Amniotic epithelial cell (primary cell): ENCODE measurements at regions not wholly inside any gene's neighbourhood (a gene's known extent, or its start where the extent isn't known, plus 50 kb on each side); places are given as distances from the start of the nearest gene placed in this dataset.
A peak's percentile ranks its signal among the peaks of the same experiment; 100 is the strongest.

ENCODE experiments used
- DNase-seq: peaks from one replicate; pipeline ENCODE4 v3.0.0-alpha.2; 2010; ENCODE audit warnings: low read depth

DNA sequence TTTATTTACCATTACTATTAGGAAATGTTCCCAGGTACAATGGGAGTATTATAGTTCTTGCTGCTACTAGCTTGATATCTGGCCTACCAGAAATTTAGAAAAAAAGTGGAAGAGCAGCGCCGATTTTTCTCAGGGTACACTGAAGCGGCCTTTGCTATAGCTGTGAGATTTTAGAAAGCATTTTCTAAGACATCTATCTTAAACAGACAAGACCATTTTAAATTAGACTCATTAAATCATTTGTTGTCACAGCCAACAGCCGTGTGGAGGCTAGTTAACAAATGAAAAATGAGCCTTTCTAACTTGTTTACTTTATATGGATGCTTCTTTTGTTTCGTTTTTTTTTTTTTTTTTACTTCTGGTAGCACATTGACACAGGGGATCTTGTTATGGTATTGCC lies 183.2 kb upstream of the ZRANB2 start:
- no peak for DNase-seq

- DNase-seq: no peak
Observed at GRCh38 chr1:71262970-71263369, 182.1 kb upstream of the ZRANB2 start.

DNA sequence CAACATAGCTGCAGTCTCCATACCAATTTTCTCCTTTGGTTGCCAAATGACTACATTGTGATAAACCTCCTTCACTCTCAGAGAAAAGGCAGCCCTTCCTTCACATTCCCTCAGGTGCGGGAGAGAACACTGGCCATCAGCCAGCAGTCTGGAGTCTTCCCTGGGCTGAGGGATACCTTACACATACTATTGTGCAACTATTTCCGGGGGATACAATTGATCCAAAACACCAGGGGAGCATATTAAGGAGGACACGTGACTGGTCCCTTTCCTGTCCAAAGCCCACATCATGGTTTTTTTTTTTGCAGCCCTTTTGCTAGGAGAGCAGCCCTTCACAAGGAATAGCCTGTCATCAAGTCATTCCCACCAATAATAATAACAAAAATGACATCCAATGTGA lies 172.1 kb upstream of the ZRANB2 start:
- no peak for DNase-seq

- no peak for DNase-seq
Observed at GRCh38 chr1:71245246-71245645, 164.4 kb upstream of the ZRANB2 start.

GRCh38 chr1:71242239-71242638 lies 161.4 kb upstream of the ZRANB2 start:
- no peak for DNase-seq

DNA sequence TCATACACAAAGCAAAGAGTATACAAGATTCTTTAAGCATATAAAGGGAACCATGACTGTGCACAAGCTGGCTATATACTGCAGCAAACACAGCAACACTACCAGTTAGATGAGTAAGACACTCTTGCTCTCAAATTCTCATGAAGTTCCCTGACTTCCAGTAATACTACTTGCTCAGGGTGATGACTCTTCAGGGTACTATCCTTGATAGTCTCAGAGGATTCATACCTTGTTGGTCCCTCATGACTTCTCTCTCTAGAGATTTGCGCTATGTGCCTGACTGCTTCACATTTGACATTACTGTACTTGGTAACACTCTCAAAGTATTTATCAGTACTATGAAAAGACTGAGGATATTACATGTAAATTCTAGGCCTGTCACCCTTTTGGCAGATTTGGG lies 159.8 kb upstream of the ZRANB2 start:
- no peak for DNase-seq

GRCh38 chr1:71236503-71236902 lies 155.7 kb upstream of the ZRANB2 start:
- no peak for DNase-seq

- no peak for DNase-seq
Observed at GRCh38 chr1:71233645-71234044, 152.8 kb upstream of the ZRANB2 start.

- DNase-seq: no peak
Observed at GRCh38 chr1:71232786-71233185, 152.0 kb upstream of the ZRANB2 start.

- no peak for DNase-seq
Observed at GRCh38 chr1:71232166-71232763, 151.4 kb upstream of the ZRANB2 start.

- no peak for DNase-seq
Observed at GRCh38 chr1:71231751-71232150, 150.9 kb upstream of the ZRANB2 start.

DNA sequence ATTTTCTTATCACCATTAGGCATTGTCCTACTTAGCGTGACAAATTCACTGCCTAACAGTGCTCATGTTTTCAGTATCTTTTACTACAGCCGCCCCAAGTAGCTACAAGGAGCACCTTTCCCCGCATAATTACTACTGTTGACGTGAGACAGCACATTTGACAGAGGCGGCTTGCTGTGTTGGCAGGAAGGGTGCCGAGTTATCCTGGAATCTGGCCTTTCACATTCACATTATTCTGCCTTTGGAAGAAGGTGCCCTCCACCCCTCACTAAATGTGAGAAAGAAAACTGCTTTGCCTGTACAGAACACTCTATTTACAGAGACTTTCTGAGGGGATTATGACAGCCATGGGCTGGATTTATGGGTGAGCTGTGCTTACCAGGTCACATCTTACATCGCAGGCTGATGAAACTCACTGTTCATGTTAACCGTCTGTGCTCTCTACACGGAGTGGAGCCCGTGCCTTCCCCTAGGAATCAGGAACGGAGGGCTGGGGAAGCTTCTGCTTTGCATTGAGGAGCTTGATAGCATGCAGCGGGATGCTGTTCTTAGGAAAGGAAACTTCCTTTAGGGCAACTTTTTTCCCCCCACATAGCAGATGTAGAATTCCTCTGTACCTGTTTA lies 148.0 kb upstream of the ZRANB2 start:
- no peak for DNase-seq

- no peak for DNase-seq
Observed at GRCh38 chr1:71228241-71228640, 147.4 kb upstream of the ZRANB2 start.

GRCh38 chr1:71224741-71225377 lies 144.0 kb upstream of the ZRANB2 start:
- no peak for DNase-seq

DNA sequence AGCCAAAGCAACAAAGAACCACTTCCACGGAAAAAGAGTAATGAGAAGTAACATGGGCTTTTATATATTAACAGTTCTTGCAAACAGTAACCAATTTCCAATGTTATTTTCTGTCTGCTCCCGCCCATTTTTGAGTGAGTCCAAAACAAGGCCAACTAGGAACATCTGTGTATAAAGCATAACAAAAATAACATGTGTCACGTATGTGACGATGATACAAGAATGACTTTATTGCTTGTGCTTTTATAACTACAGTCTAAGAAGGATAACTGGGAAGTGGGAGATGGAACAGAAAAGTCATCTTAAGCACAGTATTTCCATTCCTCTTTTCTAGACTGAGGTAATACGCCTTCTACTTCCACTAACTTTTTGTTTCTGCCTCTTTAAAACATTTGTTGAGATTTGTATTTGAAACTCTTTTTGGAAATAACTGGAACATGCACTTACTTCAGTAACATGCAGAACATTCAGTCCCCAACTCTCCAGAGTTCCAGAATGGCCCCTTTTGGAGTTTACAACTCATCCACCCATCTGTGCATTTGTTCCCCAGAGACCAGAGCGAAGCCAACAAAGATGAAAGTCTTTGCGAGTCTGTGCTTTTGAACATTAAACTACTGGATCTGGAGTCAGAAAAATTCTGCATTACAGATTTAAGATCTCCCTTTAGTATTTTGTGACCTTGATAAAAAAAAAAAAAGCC lies 143.0 kb upstream of the ZRANB2 start:
- no peak for DNase-seq

GRCh38 chr1:71222668-71223067 lies 141.8 kb upstream of the ZRANB2 start:
- DNase-seq: peak; percentile 1

- no peak for DNase-seq
Observed at GRCh38 chr1:71210718-71211117, 129.9 kb upstream of the ZRANB2 start.

GRCh38 chr1:71203241-71203640 lies 122.4 kb upstream of the ZRANB2 start:
- DNase-seq: no peak

DNA sequence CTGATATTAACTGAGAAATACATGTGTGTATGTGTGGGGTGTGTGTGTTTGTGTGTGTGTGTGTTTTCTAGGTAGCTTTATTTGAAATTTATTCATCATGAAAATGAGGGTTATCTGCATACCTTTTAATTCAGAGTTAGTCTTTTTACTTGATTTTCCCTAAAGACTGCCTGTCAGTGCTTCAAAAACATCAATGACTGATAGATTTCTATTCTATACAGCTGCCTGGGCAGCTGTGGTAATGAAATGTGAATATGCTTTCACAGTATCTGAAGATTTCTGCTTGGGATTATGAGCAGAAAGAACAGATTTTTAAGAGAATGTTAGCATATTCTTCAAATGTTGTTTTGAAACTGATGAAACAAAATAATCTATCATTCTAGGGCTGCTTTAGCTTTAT lies 119.7 kb upstream of the ZRANB2 start:
- no peak for DNase-seq

DNA sequence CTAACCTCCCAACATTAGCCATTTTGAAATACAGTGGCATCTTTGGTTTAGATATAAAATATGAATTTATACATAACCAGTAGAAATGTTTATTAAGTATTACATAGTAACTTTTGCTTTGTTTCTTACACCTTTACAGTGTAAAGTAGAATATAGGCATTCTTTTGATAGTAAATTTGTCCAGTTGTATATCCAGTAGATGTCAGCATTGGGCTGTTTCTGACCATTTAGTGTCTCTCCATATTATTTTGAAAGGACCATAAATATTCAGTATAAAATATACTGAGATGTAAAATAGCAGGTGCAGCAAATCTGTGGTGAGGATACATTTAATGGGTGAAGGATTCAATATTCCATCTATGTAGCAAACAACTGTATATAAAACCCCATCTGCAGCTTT lies 115.8 kb upstream of the ZRANB2 start:
- DNase-seq: peak; percentile 4

DNA sequence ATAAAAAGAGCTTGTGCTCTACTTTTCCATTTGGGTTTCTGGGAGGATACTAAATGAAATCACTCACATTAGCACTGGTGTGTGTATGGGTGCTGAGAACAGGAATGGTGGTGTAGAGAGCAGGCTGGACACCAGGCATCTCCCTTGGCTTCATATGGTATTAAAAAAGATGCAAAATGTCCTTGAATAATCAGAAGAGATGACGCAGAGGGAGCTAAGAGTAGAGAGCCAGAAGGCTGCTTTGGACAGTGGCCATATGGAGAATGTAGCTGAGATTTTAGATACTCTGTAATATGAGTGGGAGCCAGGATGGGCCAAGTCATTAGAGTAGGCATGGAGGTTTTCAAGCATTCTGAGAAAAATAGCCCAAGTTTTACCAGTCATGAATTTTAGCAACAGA lies 112.3 kb upstream of the ZRANB2 start:
- no peak for DNase-seq

- DNase-seq: no peak
Observed at GRCh38 chr1:71191520-71191919, 110.7 kb upstream of the ZRANB2 start.

- DNase-seq: no peak
Observed at GRCh38 chr1:71190843-71191242, 110.0 kb upstream of the ZRANB2 start.
